Ishikawa (cell line): ENCODE measurements at regions not wholly inside any gene's neighbourhood (a gene's known extent, or its start where the extent isn't known, plus 50 kb on each side); places are given as distances from the start of the nearest gene placed in this dataset.

ENCODE experiments used
- CEBPB ChIP-seq: IDR thresholded peaks from 2 replicates; pipeline ENCODE4 v1.6.1; 2012
- CREB1 ChIP-seq: IDR thresholded peaks from 2 replicates; pipeline ENCODE4 v1.6.1; 2012; ENCODE audit warnings: low read depth
- EGR1 ChIP-seq: IDR thresholded peaks from 2 replicates; pipeline ENCODE4 v1.6.1; 2012
- EP300 ChIP-seq: IDR thresholded peaks from 2 replicates; pipeline ENCODE4 v1.6.1; 2012; ENCODE audit warnings: borderline replicate concordance
- FOXM1 ChIP-seq: IDR thresholded peaks from 2 replicates; pipeline ENCODE4 v1.6.1; 2012; ENCODE audit warnings: low read depth, borderline replicate concordance
- MAX ChIP-seq: IDR thresholded peaks from 2 replicates; pipeline ENCODE4 v1.6.1; 2012
- NFIC ChIP-seq: IDR thresholded peaks from 2 replicates; pipeline ENCODE4 v1.6.1; 2012
- RAD21 ChIP-seq: IDR thresholded peaks from 2 replicates; pipeline ENCODE4 v1.6.1; 2012; ENCODE audit warnings: low read depth
- TAF1 ChIP-seq: IDR thresholded peaks from 2 replicates; pipeline ENCODE4 v1.6.1; 2012; ENCODE audit warnings: low read depth, mild to moderate bottlenecking
- TCF12 ChIP-seq: IDR thresholded peaks from 2 replicates; pipeline ENCODE4 v1.6.1; 2012; ENCODE audit warnings: low read depth
- TEAD4 ChIP-seq: IDR thresholded peaks from 2 replicates; pipeline ENCODE4 v1.6.1; 2012
- YY1 ChIP-seq: IDR thresholded peaks from 2 replicates; pipeline ENCODE4 v1.6.1; 2012; ENCODE audit warnings: low read depth
- ZBTB7A ChIP-seq: IDR thresholded peaks from 2 replicates; pipeline ENCODE4 v1.6.1; 2012; ENCODE audit warnings: low read depth
- TF ChIP-seq, protein P1 (sequence below): IDR thresholded peaks from 2 replicates; pipeline ENCODE4 v1.6.1; 2012; ENCODE audit warnings: low read depth, mild to moderate bottlenecking
- TF ChIP-seq, protein P2 (sequence below): IDR thresholded peaks from 2 replicates; pipeline ENCODE4 v1.6.1; 2012

GRCh38 chr4:137614491-137614890 lies 82.2 kb upstream of the PCDH18 start:
- TF ChIP-seq TAF1 (no peak), FOXM1 (no peak), CREB1 (no peak), CEBPB (no peak), YY1 (no peak), TCF12 (no peak), ZBTB7A (no peak), NFIC (no peak), MAX (no peak), EGR1 (no peak), TEAD4 (no peak), RAD21 (no peak), EP300 (no peak)
- TF ChIP-seq, protein P1, sequence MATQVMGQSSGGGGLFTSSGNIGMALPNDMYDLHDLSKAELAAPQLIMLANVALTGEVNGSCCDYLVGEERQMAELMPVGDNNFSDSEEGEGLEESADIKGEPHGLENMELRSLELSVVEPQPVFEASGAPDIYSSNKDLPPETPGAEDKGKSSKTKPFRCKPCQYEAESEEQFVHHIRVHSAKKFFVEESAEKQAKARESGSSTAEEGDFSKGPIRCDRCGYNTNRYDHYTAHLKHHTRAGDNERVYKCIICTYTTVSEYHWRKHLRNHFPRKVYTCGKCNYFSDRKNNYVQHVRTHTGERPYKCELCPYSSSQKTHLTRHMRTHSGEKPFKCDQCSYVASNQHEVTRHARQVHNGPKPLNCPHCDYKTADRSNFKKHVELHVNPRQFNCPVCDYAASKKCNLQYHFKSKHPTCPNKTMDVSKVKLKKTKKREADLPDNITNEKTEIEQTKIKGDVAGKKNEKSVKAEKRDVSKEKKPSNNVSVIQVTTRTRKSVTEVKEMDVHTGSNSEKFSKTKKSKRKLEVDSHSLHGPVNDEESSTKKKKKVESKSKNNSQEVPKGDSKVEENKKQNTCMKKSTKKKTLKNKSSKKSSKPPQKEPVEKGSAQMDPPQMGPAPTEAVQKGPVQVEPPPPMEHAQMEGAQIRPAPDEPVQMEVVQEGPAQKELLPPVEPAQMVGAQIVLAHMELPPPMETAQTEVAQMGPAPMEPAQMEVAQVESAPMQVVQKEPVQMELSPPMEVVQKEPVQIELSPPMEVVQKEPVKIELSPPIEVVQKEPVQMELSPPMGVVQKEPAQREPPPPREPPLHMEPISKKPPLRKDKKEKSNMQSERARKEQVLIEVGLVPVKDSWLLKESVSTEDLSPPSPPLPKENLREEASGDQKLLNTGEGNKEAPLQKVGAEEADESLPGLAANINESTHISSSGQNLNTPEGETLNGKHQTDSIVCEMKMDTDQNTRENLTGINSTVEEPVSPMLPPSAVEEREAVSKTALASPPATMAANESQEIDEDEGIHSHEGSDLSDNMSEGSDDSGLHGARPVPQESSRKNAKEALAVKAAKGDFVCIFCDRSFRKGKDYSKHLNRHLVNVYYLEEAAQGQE, result no peak
- TF ChIP-seq, protein P2, sequence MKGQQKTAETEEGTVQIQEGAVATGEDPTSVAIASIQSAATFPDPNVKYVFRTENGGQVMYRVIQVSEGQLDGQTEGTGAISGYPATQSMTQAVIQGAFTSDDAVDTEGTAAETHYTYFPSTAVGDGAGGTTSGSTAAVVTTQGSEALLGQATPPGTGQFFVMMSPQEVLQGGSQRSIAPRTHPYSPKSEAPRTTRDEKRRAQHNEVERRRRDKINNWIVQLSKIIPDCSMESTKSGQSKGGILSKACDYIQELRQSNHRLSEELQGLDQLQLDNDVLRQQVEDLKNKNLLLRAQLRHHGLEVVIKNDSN, result no peak

- TF ChIP-seq CREB1 (no peak), ZBTB7A (no peak), EP300 (no peak), NFIC (no peak), TEAD4 (no peak)
Observed at GRCh38 chr4:137611998-137612700, 79.9 kb upstream of the PCDH18 start.

GRCh38 chr4:137610960-137611359 lies 78.7 kb upstream of the PCDH18 start:
- TF ChIP-seq RAD21, result peak; percentile 17; the same call in 1 of the 2 replicates
- no peak for TF ChIP-seq TAF1

- no peak for TF ChIP-seq TAF1
Observed at GRCh38 chr4:137609718-137610430, 77.6 kb upstream of the PCDH18 start.

- TF ChIP-seq EP300, result no peak
- TF ChIP-seq, protein P2, result peak; percentile 40; the same call in 1 of the 2 replicates
Observed at GRCh38 chr4:137608085-137608484, 75.8 kb upstream of the PCDH18 start.

DNA sequence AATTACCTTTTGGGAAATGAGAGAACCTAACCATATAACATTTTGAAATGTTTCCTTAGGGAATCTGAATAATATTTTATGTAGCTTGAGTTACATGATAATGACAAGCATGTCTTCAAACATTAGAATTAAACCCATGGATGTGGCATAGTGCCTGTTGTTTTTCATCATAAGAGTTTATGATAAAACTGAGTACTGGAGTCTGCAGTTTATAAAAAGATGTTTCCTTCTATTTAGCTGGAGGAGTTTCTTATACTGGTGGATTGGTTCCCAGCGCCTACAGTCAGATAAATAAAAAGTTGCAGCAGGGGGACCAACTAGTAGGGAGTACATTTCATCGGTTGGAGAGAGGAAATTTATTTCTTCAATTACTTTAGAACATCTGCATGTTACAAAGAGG lies 70.1 kb upstream of the PCDH18 start:
- TF ChIP-seq, protein P1, result no peak
- TF ChIP-seq TEAD4, result no peak
- TF ChIP-seq MAX, result no peak
- no peak for TF ChIP-seq EP300
- TF ChIP-seq ZBTB7A, result no peak
- no peak for TF ChIP-seq NFIC
- TF ChIP-seq CEBPB, result no peak
- no peak for TF ChIP-seq EGR1
- TF ChIP-seq RAD21, result no peak
- TF ChIP-seq TAF1, result no peak
- TF ChIP-seq TCF12, result no peak
- no peak for TF ChIP-seq CREB1
- no peak for TF ChIP-seq FOXM1
- TF ChIP-seq, protein P2, result no peak
- TF ChIP-seq YY1, result no peak
